ENCODE measurements at regions not wholly inside any gene's neighbourhood (a gene's known extent, or its start where the extent isn't known, plus 50 kb on each side); places are given as distances from the start of the nearest gene placed in this dataset.

DNA sequence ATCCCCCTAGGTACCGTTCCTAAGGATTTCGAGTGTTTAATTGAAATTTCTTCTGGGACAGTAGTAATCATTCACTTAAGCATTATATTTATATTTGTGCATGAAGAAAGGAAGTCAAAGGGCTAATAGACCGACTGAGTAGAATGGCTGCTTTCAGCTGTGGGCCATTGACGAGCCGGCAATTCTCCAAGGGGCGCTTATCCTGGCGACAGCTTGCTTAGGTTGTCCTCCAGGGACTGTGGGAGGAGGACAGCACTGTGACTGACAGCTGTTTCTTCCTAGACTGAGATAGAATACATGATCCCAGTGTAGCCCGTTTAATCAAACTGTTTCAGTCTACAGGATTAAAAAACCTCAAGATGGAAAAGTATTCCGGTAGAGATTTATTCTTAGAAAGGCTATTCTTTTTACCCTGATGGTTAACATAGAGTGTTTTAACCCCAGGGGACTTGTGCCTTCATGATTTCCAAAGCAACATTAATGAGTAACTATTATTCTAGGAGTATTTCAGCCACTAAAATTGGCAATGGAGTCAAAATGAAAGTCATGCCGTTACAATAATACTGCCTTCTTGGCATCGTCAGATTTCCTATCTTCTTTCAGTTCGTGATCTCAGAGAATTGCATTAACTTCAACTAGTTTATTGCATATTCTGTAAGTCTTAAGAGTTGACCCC, 943.1 kb upstream of the WWC1 start:
- Histone ChIP-seq H3K9me3 (no peaks in the 10 kb centered on the region), H3K4me3 (no peak overlapping the region), H3K4me1 (no peaks in the 10 kb centered on the region), H3K27me3 (no peaks in the 10 kb centered on the region), H3K36me3 (no peaks in the 10 kb centered on the region), H3K27ac (no peak overlapping the region)
- in situ Hi-C loops (cut with MboI; ENCODE audit: low sequenced_read_pairs in 4 of 4) (no loop called here), intact Hi-C loops (cut with DNase I; ENCODE audit: low total_unique reads) (no loop called here)
- DNase-seq: no peak
- no peak for ATAC-seq
- no peak for TF ChIP-seq POLR2A (IDR thresholded peaks at IDR 0.05)
- TF ChIP-seq, protein P1, sequence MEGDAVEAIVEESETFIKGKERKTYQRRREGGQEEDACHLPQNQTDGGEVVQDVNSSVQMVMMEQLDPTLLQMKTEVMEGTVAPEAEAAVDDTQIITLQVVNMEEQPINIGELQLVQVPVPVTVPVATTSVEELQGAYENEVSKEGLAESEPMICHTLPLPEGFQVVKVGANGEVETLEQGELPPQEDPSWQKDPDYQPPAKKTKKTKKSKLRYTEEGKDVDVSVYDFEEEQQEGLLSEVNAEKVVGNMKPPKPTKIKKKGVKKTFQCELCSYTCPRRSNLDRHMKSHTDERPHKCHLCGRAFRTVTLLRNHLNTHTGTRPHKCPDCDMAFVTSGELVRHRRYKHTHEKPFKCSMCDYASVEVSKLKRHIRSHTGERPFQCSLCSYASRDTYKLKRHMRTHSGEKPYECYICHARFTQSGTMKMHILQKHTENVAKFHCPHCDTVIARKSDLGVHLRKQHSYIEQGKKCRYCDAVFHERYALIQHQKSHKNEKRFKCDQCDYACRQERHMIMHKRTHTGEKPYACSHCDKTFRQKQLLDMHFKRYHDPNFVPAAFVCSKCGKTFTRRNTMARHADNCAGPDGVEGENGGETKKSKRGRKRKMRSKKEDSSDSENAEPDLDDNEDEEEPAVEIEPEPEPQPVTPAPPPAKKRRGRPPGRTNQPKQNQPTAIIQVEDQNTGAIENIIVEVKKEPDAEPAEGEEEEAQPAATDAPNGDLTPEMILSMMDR (IDR thresholded peaks at IDR 0.05 in 4 of 5, conservative IDR thresholded peaks at IDR 0.05 in 1 of 5): no peak

GRCh38 chr5:167348980-167349379, 942.5 kb upstream of the WWC1 start:
- H3K9me3 ChIP-seq: no peaks in the 10 kb centered on the region
- DNase-seq: no peak
- no peaks in the 10 kb centered on the region for H3K36me3 ChIP-seq

GRCh38 chr5:167351316-167351715, 940.1 kb upstream of the WWC1 start:
- H3K36me3 ChIP-seq: no peaks in the 10 kb centered on the region
- no peak for DNase-seq
- no peak overlapping the region for H3K4me3 ChIP-seq
- intact Hi-C loops (cut with DNase I; ENCODE audit: low total_unique reads): no loop called here
- in situ Hi-C loops (cut with MboI; ENCODE audit: low sequenced_read_pairs in 4 of 4): no loop called here
- H3K4me1 ChIP-seq: no peaks in the 10 kb centered on the region
- no peak for ATAC-seq
- no peak for TF ChIP-seq POLR2A (IDR thresholded peaks at IDR 0.05)
- TF ChIP-seq, protein P1 (IDR thresholded peaks at IDR 0.05 in 4 of 5, conservative IDR thresholded peaks at IDR 0.05 in 1 of 5): no peak
- no peaks in the 10 kb centered on the region for H3K9me3 ChIP-seq
- H3K27ac ChIP-seq: no peak overlapping the region
- no peaks in the 10 kb centered on the region for H3K27me3 ChIP-seq

More at GRCh38 chr5:167348980-167349379, 942.5 kb upstream of the WWC1 start:
- Histone ChIP-seq H3K4me3 (no peak overlapping the region), H3K4me1 (no peaks in the 10 kb centered on the region), H3K27ac (no peak overlapping the region), H3K27me3 (no peaks in the 10 kb centered on the region)
- ATAC-seq: no peak
- in situ Hi-C loops (cut with MboI; ENCODE audit: low sequenced_read_pairs in 4 of 4) (no loop called here), intact Hi-C loops (cut with DNase I; ENCODE audit: low total_unique reads) (no loop called here)
- TF ChIP-seq POLR2A (IDR thresholded peaks at IDR 0.05): no peak
- TF ChIP-seq, protein P1 (IDR thresholded peaks at IDR 0.05 in 4 of 5, conservative IDR thresholded peaks at IDR 0.05 in 1 of 5): no peak

- H3K4me3 ChIP-seq: no peak overlapping the region
- in situ Hi-C loops (cut with MboI; ENCODE audit: low sequenced_read_pairs in 4 of 4): no loop called here
- ATAC-seq: no peak
- H3K27me3 ChIP-seq: no peaks in the 10 kb centered on the region
- H3K9me3 ChIP-seq: no peaks in the 10 kb centered on the region
- H3K27ac ChIP-seq: no peak overlapping the region
- no peak for DNase-seq
- intact Hi-C loops (cut with DNase I; ENCODE audit: low total_unique reads): no loop called here
- no peaks in the 10 kb centered on the region for H3K36me3 ChIP-seq
- TF ChIP-seq POLR2A (IDR thresholded peaks at IDR 0.05): no peak
- TF ChIP-seq, protein P1 (IDR thresholded peaks at IDR 0.05 in 4 of 5, conservative IDR thresholded peaks at IDR 0.05 in 1 of 5): no peak
- H3K4me1 ChIP-seq: no peaks in the 10 kb centered on the region
These were observed 938.6 kb upstream of the WWC1 start for GRCh38 chr5:167352801-167353200.

DNA sequence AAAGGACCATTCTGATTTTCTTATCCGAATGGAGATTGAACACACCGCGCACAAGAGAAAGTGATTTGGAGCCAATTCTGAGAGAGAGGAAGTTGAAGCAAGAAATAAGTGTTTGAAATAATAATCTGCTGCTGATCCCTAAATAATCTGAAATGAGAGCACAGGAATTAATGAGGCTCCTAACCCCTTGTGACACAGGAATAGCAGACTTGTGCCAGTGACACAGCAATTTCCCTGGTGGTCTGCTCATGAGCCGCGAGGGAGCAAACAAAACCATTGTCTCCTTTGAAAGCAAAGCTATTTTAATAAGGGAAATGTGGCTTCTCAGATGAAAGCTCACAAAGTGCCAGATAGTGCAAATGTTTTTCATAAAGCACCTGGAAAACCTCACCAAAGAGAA, 936.1 kb upstream of the WWC1 start:
- ATAC-seq: no peak
- Histone ChIP-seq H3K27me3 (no peaks in the 10 kb centered on the region), H3K27ac (no peak overlapping the region), H3K9me3 (no peaks in the 10 kb centered on the region), H3K4me1 (no peaks in the 10 kb centered on the region), H3K36me3 (no peaks in the 10 kb centered on the region), H3K4me3 (no peak overlapping the region)
- TF ChIP-seq POLR2A (IDR thresholded peaks at IDR 0.05): no peak
- TF ChIP-seq, protein P1 (IDR thresholded peaks at IDR 0.05 in 4 of 5, conservative IDR thresholded peaks at IDR 0.05 in 1 of 5): no peak
- in situ Hi-C loops (cut with MboI; ENCODE audit: low sequenced_read_pairs in 4 of 4): no loop called here
- DNase-seq: no peak
- intact Hi-C loops (cut with DNase I; ENCODE audit: low total_unique reads): no loop called here

Measured in gastrocnemius medialis (tissue), 4 donors.